ENCODE measurements at regions not wholly inside any gene's neighbourhood (a gene's known extent, or its start where the extent isn't known, plus 50 kb on each side); places are given as distances from the start of the nearest gene placed in this dataset.

GRCh38 chr21:27292229-27292628 lies 325.3 kb upstream of the ADAMTS5 start:
- DNase-seq (ENCODE audit: low spot score), result no peak
- in situ Hi-C loops (cut with HindIII; ENCODE audit: low sequenced_read_pairs), result no loop called here

GRCh38 chr21:27291006-27291405 lies 324.1 kb upstream of the ADAMTS5 start:
- DNase-seq (ENCODE audit: low spot score), result no peak
- in situ Hi-C loops (cut with HindIII; ENCODE audit: low sequenced_read_pairs), result no loop called here

- in situ Hi-C loops (cut with HindIII; ENCODE audit: low sequenced_read_pairs), result no loop called here
- no peak for DNase-seq (ENCODE audit: low spot score)
Measured at GRCh38 chr21:27290028-27290427, 323.1 kb upstream of the ADAMTS5 start.

GRCh38 chr21:27286760-27287159 lies 319.9 kb upstream of the ADAMTS5 start:
- in situ Hi-C loops (cut with HindIII; ENCODE audit: low sequenced_read_pairs), result no loop called here
- no peak for DNase-seq (ENCODE audit: low spot score)

- in situ Hi-C loops (cut with HindIII; ENCODE audit: low sequenced_read_pairs), result no loop called here
Measured at GRCh38 chr21:27277110-27277509, 310.2 kb upstream of the ADAMTS5 start.

GRCh38 chr21:27275294-27275927 lies 308.5 kb upstream of the ADAMTS5 start:
- DNase-seq (ENCODE audit: low spot score), result peak; percentile 37

More at GRCh38 chr21:27277110-27277509, 310.2 kb upstream of the ADAMTS5 start:
- DNase-seq (ENCODE audit: low spot score), result no peak

GRCh38 chr21:27269644-27270043 lies 302.8 kb upstream of the ADAMTS5 start:
- in situ Hi-C loops (cut with HindIII; ENCODE audit: low sequenced_read_pairs), result no loop called here
- DNase-seq (ENCODE audit: low spot score), result no peak

More at GRCh38 chr21:27275294-27275927, 308.5 kb upstream of the ADAMTS5 start:
- in situ Hi-C loops (cut with HindIII; ENCODE audit: low sequenced_read_pairs), result no loop called here

- no peak for DNase-seq (ENCODE audit: low spot score)
- in situ Hi-C loops (cut with HindIII; ENCODE audit: low sequenced_read_pairs), result no loop called here
Measured at GRCh38 chr21:27268290-27268689, 301.4 kb upstream of the ADAMTS5 start.

GRCh38 chr21:27265949-27266348 lies 299.1 kb upstream of the ADAMTS5 start:
- no peak for DNase-seq (ENCODE audit: low spot score)
- in situ Hi-C loops (cut with HindIII; ENCODE audit: low sequenced_read_pairs), result no loop called here

GRCh38 chr21:27265492-27265891 lies 298.6 kb upstream of the ADAMTS5 start:
- DNase-seq (ENCODE audit: low spot score), result no peak
- in situ Hi-C loops (cut with HindIII; ENCODE audit: low sequenced_read_pairs), result no loop called here

GRCh38 chr21:27261676-27262075 lies 294.8 kb upstream of the ADAMTS5 start:
- in situ Hi-C loops (cut with HindIII; ENCODE audit: low sequenced_read_pairs), result no loop called here

GRCh38 chr21:27260728-27261127 lies 293.8 kb upstream of the ADAMTS5 start:
- no peak for DNase-seq (ENCODE audit: low spot score)
- in situ Hi-C loops (cut with HindIII; ENCODE audit: low sequenced_read_pairs), result no loop called here

More at GRCh38 chr21:27261676-27262075, 294.8 kb upstream of the ADAMTS5 start:
- DNase-seq (ENCODE audit: low spot score), result no peak

GRCh38 chr21:27258742-27259448 lies 292.0 kb upstream of the ADAMTS5 start:
- no peak for DNase-seq (ENCODE audit: low spot score)
- in situ Hi-C loops (cut with HindIII; ENCODE audit: low sequenced_read_pairs), result no loop called here

- in situ Hi-C loops (cut with HindIII; ENCODE audit: low sequenced_read_pairs), result no loop called here
- DNase-seq (ENCODE audit: low spot score), result no peak
Measured at GRCh38 chr21:27257908-27258556, 291.1 kb upstream of the ADAMTS5 start.

GRCh38 chr21:27257226-27257625 lies 290.3 kb upstream of the ADAMTS5 start:
- in situ Hi-C loops (cut with HindIII; ENCODE audit: low sequenced_read_pairs), result no loop called here

GRCh38 chr21:27251752-27252151 lies 284.9 kb upstream of the ADAMTS5 start:
- no peak for DNase-seq (ENCODE audit: low spot score)
- in situ Hi-C loops (cut with HindIII; ENCODE audit: low sequenced_read_pairs), result no loop called here

More at GRCh38 chr21:27257226-27257625, 290.3 kb upstream of the ADAMTS5 start:
- no peak for DNase-seq (ENCODE audit: low spot score)

- in situ Hi-C loops (cut with HindIII; ENCODE audit: low sequenced_read_pairs), result no loop called here
- no peak for DNase-seq (ENCODE audit: low spot score)
Measured at GRCh38 chr21:27250366-27250765, 283.5 kb upstream of the ADAMTS5 start.

- no peak for DNase-seq (ENCODE audit: low spot score)
- in situ Hi-C loops (cut with HindIII; ENCODE audit: low sequenced_read_pairs), result no loop called here
Measured at GRCh38 chr21:27248814-27249213, 281.9 kb upstream of the ADAMTS5 start.

GRCh38 chr21:27246741-27247140 lies 279.9 kb upstream of the ADAMTS5 start:
- DNase-seq (ENCODE audit: low spot score), result no peak
- in situ Hi-C loops (cut with HindIII; ENCODE audit: low sequenced_read_pairs), result no loop called here

GRCh38 chr21:27244776-27245175 lies 277.9 kb upstream of the ADAMTS5 start:
- DNase-seq (ENCODE audit: low spot score), result no peak
- in situ Hi-C loops (cut with HindIII; ENCODE audit: low sequenced_read_pairs), result no loop called here

Data from G401 (cell line).